K562 (cell line): ENCODE measurements at regions not wholly inside any gene's neighbourhood (a gene's known extent, or its start where the extent isn't known, plus 50 kb on each side); places are given as distances from the start of the nearest gene placed in this dataset.

Experiments used
- ATAC-seq: fragments of 200-7000 bp; cut with Tn5 transposase; 3 replicates; pipeline ENCODE4 v1.9.1; 2020; ENCODE audit warnings: moderate library complexity
- BruUV-seq: library from RNA; stranded (reverse); fragments of 400-500 nt; replicated peaks from 2 replicates; lab custom pipeline; 2021; lab: Mats Ljungman, UMichigan
- CTCF ChIA-PET: fragments of 300-600 bp; formaldehyde crosslinking; extraction: SDS; loops from one replicate; lab custom pipeline; 2021; ENCODE audit warnings: low intra/inter-chr PET ratio; lab: Yijun Ruan, JAX
- POLR2A ChIA-PET: fragments of 300-600, 350-650 bp; sonication (Branson Sonifier 250); formaldehyde crosslinking; extraction: SDS; loops from one replicate; lab custom pipeline; 2021; ENCODE audit warnings: antibody characterized with exemption, inconsistent platforms; lab: Yijun Ruan, JAX
- DNase-seq, 4 experiments: peaks; one replicate each; pipeline versions ENCODE4 v3.0.0 to v3.0.0-alpha.2; 2011 to 2018; ENCODE audit warnings: low spot score in 3 of 4, mixed read lengths in 3 of 4; ENCODE audit errors: extremely low read depth in 1 of 4
- FAIRE-seq: peaks from 2 replicates; lab custom pipeline; 2011; peaks lifted over from hg19 to GRCh38; lab: Jason Lieb, UNC
- H2AFZ ChIP-seq: 2 replicates; pipeline ENCODE4 v1.6.0; 2011; ENCODE audit warnings: low read depth, low read length, control low read depth, inconsistent platforms
- H3K27ac ChIP-seq: fragments of 200-600 bp; 3 replicates; pipeline ENCODE4 v1.8.0; 2011; ENCODE audit warnings: low read depth, mild to moderate bottlenecking, control low read depth, inconsistent platforms, low read length, moderate library complexity, mixed read lengths; ENCODE audit errors: extremely low read depth
- H3K27me3 ChIP-seq, 2 experiments: fragments of 300-600 bp in 1 of 2; 2 replicates in 1 of 2; 3 replicates in 1 of 2; pipeline versions ENCODE4 v1.6.0 to v1.8.0; 2011; ENCODE audit warnings: inconsistent platforms in 2 of 2, low read length in 2 of 2, mild to moderate bottlenecking in 1 of 2, mixed read lengths in 1 of 2, moderate library complexity in 1 of 2; ENCODE audit not compliant: control insufficient read depth in 2 of 2, insufficient read depth in 2 of 2
- H3K36me3 ChIP-seq: fragments of 300-600 bp; 3 replicates; pipeline ENCODE4 v1.8.0; 2011; ENCODE audit warnings: mild to moderate bottlenecking, low read length, inconsistent platforms; ENCODE audit not compliant: control insufficient read depth, insufficient read depth
- H3K4me1 ChIP-seq, 2 experiments: fragments of 200-600 bp in 1 of 2; replicated peaks in 1 of 2; 2 replicates in 1 of 2; 3 replicates in 1 of 2; pipeline versions ENCODE4 v1.5.1 to v1.8.0; 2011; ENCODE audit warnings: inconsistent platforms in 2 of 2, low read length in 2 of 2, mild to moderate bottlenecking in 1 of 2, mixed read lengths in 1 of 2, moderate library complexity in 1 of 2; ENCODE audit not compliant: control insufficient read depth in 2 of 2, insufficient read depth in 2 of 2
- H3K4me2 ChIP-seq: 2 replicates; pipeline ENCODE4 v1.6.1; 2011; ENCODE audit warnings: low read length, control low read depth, inconsistent platforms, mixed read lengths; ENCODE audit not compliant: insufficient read depth
- H3K4me3 ChIP-seq: fragments of 200-600 bp; sonication (generic), shearing (Covaris generic); 2 replicates; pipeline ENCODE4 v1.5.1; 2016; ENCODE audit warnings: control low read depth, inconsistent platforms
- H3K79me2 ChIP-seq: fragments of 200-600 bp; 3 replicates; pipeline ENCODE4 v1.8.0; 2011; ENCODE audit warnings: low read length, inconsistent platforms; ENCODE audit not compliant: control insufficient read depth, insufficient read depth
- H3K9ac ChIP-seq, 2 experiments: 2 replicates each; pipeline versions ENCODE4 v1.6.0 to v1.6.1; 2011; ENCODE audit warnings: low read depth in 2 of 2, low read length in 2 of 2, control low read depth in 1 of 2, inconsistent platforms in 1 of 2, mild to moderate bottlenecking in 1 of 2, mixed read lengths in 1 of 2; ENCODE audit not compliant: insufficient read depth in 1 of 2
- H3K9me1 ChIP-seq: one replicate; pipeline ENCODE4 v1.6.0; 2011; ENCODE audit warnings: inconsistent platforms, mild to moderate bottlenecking, low read length, moderate library complexity; ENCODE audit not compliant: control insufficient read depth, insufficient read depth
- H3K9me3 ChIP-seq: replicated peaks from 2 replicates; pipeline ENCODE4 v1.5.1; 2011; ENCODE audit warnings: low read depth, low read length, inconsistent platforms; ENCODE audit not compliant: control insufficient read depth, insufficient read depth
- H4K20me1 ChIP-seq: replicated peaks from 2 replicates; pipeline ENCODE4 v1.6.1; 2011; ENCODE audit warnings: low read length, inconsistent platforms, mixed read lengths; ENCODE audit not compliant: control insufficient read depth, insufficient read depth
- CHD1 ChIP-seq: fragments of 200-600 bp; sonication (generic); IDR thresholded peaks from one replicate; pipeline ENCODE4 v1.6.1; 2012; ENCODE audit warnings: mild to moderate bottlenecking, moderate library complexity, low read length, inconsistent platforms
- HDAC3 ChIP-seq: fragments of 450-650 bp; IDR thresholded peaks from 2 replicates; pipeline ENCODE4 v1.6.1; 2018; ENCODE audit warnings: borderline replicate concordance, mild to moderate bottlenecking, moderate library complexity; ENCODE audit not compliant: partially characterized antibody
- HMGN3 ChIP-seq: IDR thresholded peaks from 2 replicates; pipeline ENCODE4 v1.6.1; 2011; ENCODE audit warnings: borderline replicate concordance, low read depth, mild to moderate bottlenecking, mixed read lengths, low read length; ENCODE audit not compliant: insufficient read length; ENCODE audit errors: extremely low read depth
- HSF4 ChIP-seq: fragments of 250-450 bp; sonication (Bioruptor Pico); IDR thresholded peaks from 2 replicates; pipeline ENCODE4 v2.1.2; 2022; ENCODE audit warnings: mild to moderate bottlenecking, moderate library complexity, borderline replicate concordance
- KAT8 ChIP-seq: fragments of 450-650 bp; IDR thresholded peaks from 2 replicates; pipeline ENCODE4 v1.6.1; 2016; ENCODE audit warnings: low read depth, mild to moderate bottlenecking
- ZFP1 ChIP-seq: fragments of 450-650 bp; formaldehyde crosslinking; IDR thresholded peaks from 2 replicates; pipeline ENCODE4 v1.4.0; 2020; ENCODE audit warnings: mild to moderate bottlenecking, mixed read lengths
- WGBS: fragments of 100-300 bp; shearing (Covaris generic); methylation state at CpG from one replicate; pipeline ENCODE4 v1.1.6; 2016; ENCODE audit warnings: low coverage, mixed read lengths; ENCODE audit not compliant: insufficient coverage; ENCODE audit errors: missing lambda C conversion rate; 5-methylcytosine and 5-hydroxymethylcytosine counted together
- in situ Hi-C: fragments of 300-500 bp; cut with MboI; formaldehyde crosslinking; loops from 4 replicates; pipeline ENCODE4 v1.15.0; 2018; ENCODE audit warnings: inconsistent platforms, mixed read lengths
- intact Hi-C: fragments of 100-400 bp; cut with micrococcal nuclease; formaldehyde crosslinking; loops from 2 replicates; pipeline ENCODE4 v1.14.2; 2022
- TF ChIP-seq, protein P1 (sequence below): sonication (generic); formaldehyde crosslinking; IDR thresholded peaks from 2 replicates; pipeline ENCODE4 v1.8.1; 2023; ENCODE audit warnings: missing genetic modification reagents, mild to moderate bottlenecking, borderline replicate concordance

DNA sequence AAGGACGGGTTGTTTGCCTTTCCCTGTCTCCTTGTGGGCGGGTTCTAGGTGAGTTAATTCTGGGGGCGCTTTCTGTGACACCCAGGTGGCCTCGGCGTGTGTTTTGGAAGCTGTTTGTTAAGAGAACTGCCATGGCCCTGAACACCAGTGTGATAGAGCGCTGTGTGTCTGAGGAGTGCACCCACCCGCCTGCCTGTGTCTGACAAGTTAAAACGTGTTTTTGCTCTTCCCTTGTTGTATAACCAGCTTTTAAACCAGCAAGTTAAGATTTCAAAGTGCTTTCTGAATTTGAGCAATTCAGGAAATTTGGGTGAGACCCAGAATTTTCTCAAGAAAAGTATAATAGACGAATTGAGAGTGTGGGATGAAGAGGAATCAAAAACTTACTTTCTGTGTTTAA, 55.2 kb upstream of the HGFAC start:
- no peak overlapping the region for H3K9ac ChIP-seq
- no peaks in the 10 kb centered on the region for H3K36me3 ChIP-seq
- DNase-seq (no peak), FAIRE-seq (no peak), ATAC-seq (no peak)
- H2AFZ ChIP-seq = no peak overlapping the region
- 7% methylated on average over 9 of the region's 9 CpGs for WGBS
- peaks cover 2% of the 10 kb centered on the region; the same call in 1 of the 2 replicates for H4K20me1 ChIP-seq
- ChIA-PET CTCF (no interaction called here), POLR2A (interaction anchor here (0.6 to 0.9 kb wide), 2 partner anchors 15 to 33 kb away, joined by 3 read pairs; no protein-coding TSS in a partner anchor)
- BruUV-seq = no TSS peak
- TF ChIP-seq CHD1 (no peak), HMGN3 (no peak), HDAC3 (no peak), ZFP1 (CRISPR knock-in tag) (no peak), KAT8 (no peak), HSF4 (CRISPR knock-in tag) (no peak)
- TF ChIP-seq, protein P1, sequence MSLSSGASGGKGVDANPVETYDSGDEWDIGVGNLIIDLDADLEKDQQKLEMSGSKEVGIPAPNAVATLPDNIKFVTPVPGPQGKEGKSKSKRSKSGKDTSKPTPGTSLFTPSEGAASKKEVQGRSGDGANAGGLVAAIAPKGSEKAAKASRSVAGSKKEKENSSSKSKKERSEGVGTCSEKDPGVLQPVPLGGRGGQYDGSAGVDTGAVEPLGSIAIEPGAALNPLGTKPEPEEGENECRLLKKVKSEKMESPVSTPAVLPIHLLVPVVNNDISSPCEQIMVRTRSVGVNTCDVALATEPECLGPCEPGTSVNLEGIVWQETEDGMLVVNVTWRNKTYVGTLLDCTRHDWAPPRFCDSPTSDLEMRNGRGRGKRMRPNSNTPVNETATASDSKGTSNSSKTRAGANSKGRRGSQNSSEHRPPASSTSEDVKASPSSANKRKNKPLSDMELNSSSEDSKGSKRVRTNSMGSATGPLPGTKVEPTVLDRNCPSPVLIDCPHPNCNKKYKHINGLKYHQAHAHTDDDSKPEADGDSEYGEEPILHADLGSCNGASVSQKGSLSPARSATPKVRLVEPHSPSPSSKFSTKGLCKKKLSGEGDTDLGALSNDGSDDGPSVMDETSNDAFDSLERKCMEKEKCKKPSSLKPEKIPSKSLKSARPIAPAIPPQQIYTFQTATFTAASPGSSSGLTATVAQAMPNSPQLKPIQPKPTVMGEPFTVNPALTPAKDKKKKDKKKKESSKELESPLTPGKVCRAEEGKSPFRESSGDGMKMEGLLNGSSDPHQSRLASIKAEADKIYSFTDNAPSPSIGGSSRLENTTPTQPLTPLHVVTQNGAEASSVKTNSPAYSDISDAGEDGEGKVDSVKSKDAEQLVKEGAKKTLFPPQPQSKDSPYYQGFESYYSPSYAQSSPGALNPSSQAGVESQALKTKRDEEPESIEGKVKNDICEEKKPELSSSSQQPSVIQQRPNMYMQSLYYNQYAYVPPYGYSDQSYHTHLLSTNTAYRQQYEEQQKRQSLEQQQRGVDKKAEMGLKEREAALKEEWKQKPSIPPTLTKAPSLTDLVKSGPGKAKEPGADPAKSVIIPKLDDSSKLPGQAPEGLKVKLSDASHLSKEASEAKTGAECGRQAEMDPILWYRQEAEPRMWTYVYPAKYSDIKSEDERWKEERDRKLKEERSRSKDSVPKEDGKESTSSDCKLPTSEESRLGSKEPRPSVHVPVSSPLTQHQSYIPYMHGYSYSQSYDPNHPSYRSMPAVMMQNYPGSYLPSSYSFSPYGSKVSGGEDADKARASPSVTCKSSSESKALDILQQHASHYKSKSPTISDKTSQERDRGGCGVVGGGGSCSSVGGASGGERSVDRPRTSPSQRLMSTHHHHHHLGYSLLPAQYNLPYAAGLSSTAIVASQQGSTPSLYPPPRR = no peak
- in situ Hi-C loops (no loop called here), intact Hi-C loops (no loop called here)
- H3K9me3 ChIP-seq = no peaks in the 10 kb centered on the region
- H3K4me1 ChIP-seq = peaks cover 0 to 25% of the 10 kb centered on the region in 2 experiments; a peak in 2 of 5 replicates
- no peaks in the 10 kb centered on the region for H3K79me2 ChIP-seq
- no peak overlapping the region for H3K4me3 ChIP-seq
- H3K4me2 ChIP-seq = no peak overlapping the region
- no peak overlapping the region for H3K27ac ChIP-seq
- H3K27me3 ChIP-seq = peaks cover 52 to 74% of the 10 kb centered on the region in 2 experiments
- no peaks in the 10 kb centered on the region for H3K9me1 ChIP-seq
